ENCODE measurements at regions not wholly inside any gene's neighbourhood (a gene's known extent, or its start where the extent isn't known, plus 50 kb on each side); places are given as distances from the start of the nearest gene placed in this dataset.

- no peak for TF ChIP-seq CTCF (IDR thresholded peaks at IDR 0.05)
- TF ChIP-seq POLR2A (IDR thresholded peaks at IDR 0.05) = no peak
Measured at GRCh38 chr10:36185097-36185496, 543.0 kb upstream of the FZD8 start.
